Colonic mucosa (tissue), 4 donors: ENCODE measurements at regions not wholly inside any gene's neighbourhood (a gene's known extent, or its start where the extent isn't known, plus 50 kb on each side); places are given as distances from the start of the nearest gene placed in this dataset.

ENCODE experiments used
- DNase-seq: peaks from one replicate; pipeline ENCODE4 v3.0.0-alpha.2; 2020
- H3K27ac ChIP-seq: fragments of 200-600 bp; one replicate; pipeline ENCODE4 v1.8.0; 2021
- H3K27me3 ChIP-seq: fragments of 200-600 bp; one replicate; pipeline ENCODE4 v1.8.0; 2021
- H3K36me3 ChIP-seq: fragments of 200-600 bp; one replicate; pipeline ENCODE4 v1.8.0; 2021
- H3K4me1 ChIP-seq: fragments of 200-600 bp; one replicate; pipeline ENCODE4 v1.8.0; 2021; ENCODE audit warnings: mild to moderate bottlenecking
- H3K4me3 ChIP-seq: fragments of 200-600 bp; one replicate; pipeline ENCODE4 v1.8.0; 2021
- H3K9ac ChIP-seq, 2 donors: one replicate each; pipeline ENCODE4 v1.7.0; 2013; ENCODE audit warnings: control low read depth in 2 of 2, low read depth in 2 of 2, low read length in 2 of 2
- H3K9me3 ChIP-seq: fragments of 200-600 bp; one replicate; pipeline ENCODE4 v1.8.0; 2021
- CTCF ChIP-seq: fragments of 200-600 bp; IDR thresholded peaks from one replicate; pipeline ENCODE4 v1.8.0; 2022; ENCODE audit warnings: antibody characterized with exemption, mild to moderate bottlenecking
- intact Hi-C: fragments of 100-400 bp; cut with DNase I; formaldehyde crosslinking; loops from one replicate; pipeline ENCODE4 v1.14.1; 2022
- donor health status: healthy.
- donor health status: DM: no; HTN: no; CAD: no.
- donor health status: DM: no; HTN: no; CAD: no.

- intact Hi-C loops = loop anchor here (2.0 kb wide), 1 partner anchor 144 kb away; no protein-coding TSS in a partner anchor
- Histone ChIP-seq H3K27me3 (peaks cover 7% of the 10 kb centered on the region), H3K9me3 (no peaks in the 10 kb centered on the region)
Measured at GRCh38 chr11:116356451-116356850, 416.3 kb downstream of the BUD13 start.

GRCh38 chr11:116355104-116355503 lies 417.7 kb downstream of the BUD13 start:
- no peak for DNase-seq
- no peak overlapping the region for H3K9ac ChIP-seq
- H3K4me3 ChIP-seq = no peak overlapping the region
- intact Hi-C loops = no loop called here
- no peaks in the 10 kb centered on the region for H3K9me3 ChIP-seq
- no peaks in the 10 kb centered on the region for H3K36me3 ChIP-seq
- peaks cover 7% of the 10 kb centered on the region for H3K27me3 ChIP-seq
- no peaks in the 10 kb centered on the region for H3K4me1 ChIP-seq
- TF ChIP-seq CTCF = no peak
- H3K27ac ChIP-seq = no peak overlapping the region

More at GRCh38 chr11:116356451-116356850, 416.3 kb downstream of the BUD13 start:
- DNase-seq = no peak
- Histone ChIP-seq H3K27ac (no peak overlapping the region), H3K9ac (no peak overlapping the region), H3K4me3 (no peak overlapping the region), H3K4me1 (no peaks in the 10 kb centered on the region), H3K36me3 (no peaks in the 10 kb centered on the region)
- no peak for TF ChIP-seq CTCF

GRCh38 chr11:116353589-116353988 lies 419.2 kb downstream of the BUD13 start:
- intact Hi-C loops = no loop called here
- TF ChIP-seq CTCF = no peak
- Histone ChIP-seq H3K27me3 (peaks cover 3% of the 10 kb centered on the region), H3K36me3 (no peaks in the 10 kb centered on the region), H3K9me3 (no peaks in the 10 kb centered on the region), H3K27ac (no peak overlapping the region), H3K4me1 (no peaks in the 10 kb centered on the region), H3K4me3 (no peak overlapping the region), H3K9ac (no peak overlapping the region)
- DNase-seq = no peak

GRCh38 chr11:116352881-116353280 lies 419.9 kb downstream of the BUD13 start:
- no peak for TF ChIP-seq CTCF
- intact Hi-C loops = no loop called here
- H3K36me3 ChIP-seq = no peaks in the 10 kb centered on the region
- no peak for DNase-seq
- no peaks in the 10 kb centered on the region for H3K9me3 ChIP-seq
- no peaks in the 10 kb centered on the region for H3K4me1 ChIP-seq
- peaks cover 3% of the 10 kb centered on the region for H3K27me3 ChIP-seq
- no peak overlapping the region for H3K4me3 ChIP-seq
- H3K9ac ChIP-seq = no peak overlapping the region
- H3K27ac ChIP-seq = no peak overlapping the region

GRCh38 chr11:116348226-116348625 lies 424.6 kb downstream of the BUD13 start:
- no peaks in the 10 kb centered on the region for H3K4me1 ChIP-seq
- intact Hi-C loops = no loop called here
- no peaks in the 10 kb centered on the region for H3K36me3 ChIP-seq
- TF ChIP-seq CTCF = no peak
- no peak overlapping the region for H3K4me3 ChIP-seq
- H3K27ac ChIP-seq = no peak overlapping the region
- no peaks in the 10 kb centered on the region for H3K9me3 ChIP-seq
- H3K27me3 ChIP-seq = no peaks in the 10 kb centered on the region
- DNase-seq = no peak
- no peak overlapping the region for H3K9ac ChIP-seq

- no peak for TF ChIP-seq CTCF
- Histone ChIP-seq H3K9ac (no peak overlapping the region), H3K27me3 (no peaks in the 10 kb centered on the region), H3K27ac (no peak overlapping the region), H3K36me3 (no peaks in the 10 kb centered on the region), H3K4me1 (no peaks in the 10 kb centered on the region), H3K4me3 (no peak overlapping the region), H3K9me3 (no peaks in the 10 kb centered on the region)
- intact Hi-C loops = no loop called here
- DNase-seq = no peak
Measured at GRCh38 chr11:116345575-116345974, 427.2 kb downstream of the BUD13 start.
